ENCODE measurements at regions not wholly inside any gene's neighbourhood (a gene's known extent, or its start where the extent isn't known, plus 50 kb on each side); places are given as distances from the start of the nearest gene placed in this dataset.

GRCh38 chr12:68532887-68533248 lies 77.8 kb upstream of the RAP1B start:
- POLR2A ChIA-PET: interaction anchor here (0.7 kb wide), 1 partner anchor 107 kb away, joined by 4 read pairs; no protein-coding TSS in a partner anchor
- Histone ChIP-seq H3K36me3 (ENCODE audit: control insufficient read depth in 2 of 2, insufficient read depth in 1 of 2, low read length in 2 of 2) (no peaks in the 10 kb centered on the region), H3K4me3 (ENCODE audit: low read depth, low read length) (no peak overlapping the region), H3K27ac (ENCODE audit: extremely low read depth, low read depth, low read length) (no peak overlapping the region), H3K4me1 (ENCODE audit: control insufficient read depth, insufficient read depth, low read length) (no peaks in the 10 kb centered on the region), H3K9me3 (ENCODE audit: control insufficient read depth, insufficient read depth, low read depth, low read length) (no peaks in the 10 kb centered on the region)
- CTCF ChIA-PET: no interaction called here
- no peak for TF ChIP-seq GFI1B (tag by site-specific recombination; IDR thresholded peaks at IDR 0.05)
- peak; percentile 60 for TF ChIP-seq PRDM1 (tag by site-specific recombination; IDR thresholded peaks at IDR 0.05)
- 0 out of 2 replicates have a peak, but pooled peaks have one; percentile 29 for TF ChIP-seq ZNF366 (tag by site-specific recombination; conservative IDR thresholded peaks at IDR 0.05)
- TF ChIP-seq ZNF18 (tag by site-specific recombination; IDR thresholded peaks at IDR 0.05): no peak
- no peak for TF ChIP-seq SALL2 (tag by site-specific recombination; IDR thresholded peaks at IDR 0.05; ENCODE audit: borderline replicate concordance)
- no peak for TF ChIP-seq ZNF76 (tag by site-specific recombination; IDR thresholded peaks at IDR 0.05; ENCODE audit: borderline replicate concordance, low read depth)
- no peak for TF ChIP-seq HOXC10 (CRISPR knock-in tag; IDR thresholded peaks at IDR 0.05)
- no peak for TF ChIP-seq ZNF112 (tag by site-specific recombination; IDR thresholded peaks at IDR 0.05)
- TF ChIP-seq, protein P1, sequence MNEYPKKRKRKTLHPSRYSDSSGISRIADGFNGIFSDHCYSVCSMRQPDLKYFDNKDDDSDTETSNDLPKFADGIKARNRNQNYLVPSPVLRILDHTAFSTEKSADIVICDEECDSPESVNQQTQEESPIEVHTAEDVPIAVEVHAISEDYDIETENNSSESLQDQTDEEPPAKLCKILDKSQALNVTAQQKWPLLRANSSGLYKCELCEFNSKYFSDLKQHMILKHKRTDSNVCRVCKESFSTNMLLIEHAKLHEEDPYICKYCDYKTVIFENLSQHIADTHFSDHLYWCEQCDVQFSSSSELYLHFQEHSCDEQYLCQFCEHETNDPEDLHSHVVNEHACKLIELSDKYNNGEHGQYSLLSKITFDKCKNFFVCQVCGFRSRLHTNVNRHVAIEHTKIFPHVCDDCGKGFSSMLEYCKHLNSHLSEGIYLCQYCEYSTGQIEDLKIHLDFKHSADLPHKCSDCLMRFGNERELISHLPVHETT (tag by site-specific recombination; IDR thresholded peaks at IDR 0.05): no peak
- no peak for TF ChIP-seq WT1 (tag by site-specific recombination; IDR thresholded peaks at IDR 0.05)
- TF ChIP-seq YY2 (tag by site-specific recombination; IDR thresholded peaks at IDR 0.05): no peak
- no peak for TF ChIP-seq ZNF155 (tag by site-specific recombination; IDR thresholded peaks at IDR 0.05)

DNA sequence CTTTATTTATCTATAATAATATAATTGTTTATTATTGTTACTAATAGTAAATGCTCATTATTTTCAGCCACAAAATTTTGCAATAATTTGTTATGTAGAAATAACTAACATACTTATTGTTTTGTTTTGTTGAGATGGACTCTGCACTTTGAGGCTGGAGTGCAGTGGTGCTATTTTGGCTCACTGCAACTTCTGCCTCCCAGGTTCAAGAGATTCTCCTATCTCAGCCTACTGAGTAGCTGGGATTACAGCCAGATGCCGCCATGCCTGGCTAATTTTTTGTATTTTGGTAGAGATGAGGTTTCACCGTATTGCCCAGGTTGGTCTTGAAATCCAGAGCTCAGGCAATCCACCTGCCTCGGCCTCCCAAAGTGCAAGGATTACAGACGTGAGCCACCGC lies 76.6 kb upstream of the RAP1B start:
- ChIA-PET CTCF (interaction anchor here (0.5 to 0.7 kb wide), 2 partner anchors 59 to 179 kb away, joined by 3 read pairs; no protein-coding TSS in a partner anchor), POLR2A (no interaction called here)
- no peak overlapping the region for H3K27ac ChIP-seq (ENCODE audit: extremely low read depth, low read depth, low read length)
- TF ChIP-seq ZNF654 (tag by site-specific recombination; IDR thresholded peaks at IDR 0.05; ENCODE audit: low read depth) (no peak), ZFP3 (tag by site-specific recombination; IDR thresholded peaks at IDR 0.05; ENCODE audit: low read depth) (no peak), ZNF175 (tag by site-specific recombination; IDR thresholded peaks at IDR 0.05) (no peak), ZBTB8A (tag by site-specific recombination; IDR thresholded peaks at IDR 0.05) (no peak), ZNF518A (tag by site-specific recombination; conservative IDR thresholded peaks at IDR 0.05; ENCODE audit: low read depth) (no peak), ZNF677 (tag by site-specific recombination; IDR thresholded peaks at IDR 0.05) (no peak), ZNF138 (tag by site-specific recombination; IDR thresholded peaks at IDR 0.05; ENCODE audit: borderline replicate concordance) (no peak), GLIS1 (tag by site-specific recombination; IDR thresholded peaks at IDR 0.05) (no peak), GLI4 (tag by site-specific recombination; IDR thresholded peaks at IDR 0.05) (no peak), ZBTB17 (tag by site-specific recombination; IDR thresholded peaks at IDR 0.05) (no peak), PRDM6 (tag by site-specific recombination; IDR thresholded peaks at IDR 0.05) (no peak), ZNF426 (tag by site-specific recombination; IDR thresholded peaks at IDR 0.05) (no peak), ZBTB7A (tag by site-specific recombination; IDR thresholded peaks at IDR 0.05; ENCODE audit: low read depth) (no peak)
- TF ChIP-seq, protein P2, sequence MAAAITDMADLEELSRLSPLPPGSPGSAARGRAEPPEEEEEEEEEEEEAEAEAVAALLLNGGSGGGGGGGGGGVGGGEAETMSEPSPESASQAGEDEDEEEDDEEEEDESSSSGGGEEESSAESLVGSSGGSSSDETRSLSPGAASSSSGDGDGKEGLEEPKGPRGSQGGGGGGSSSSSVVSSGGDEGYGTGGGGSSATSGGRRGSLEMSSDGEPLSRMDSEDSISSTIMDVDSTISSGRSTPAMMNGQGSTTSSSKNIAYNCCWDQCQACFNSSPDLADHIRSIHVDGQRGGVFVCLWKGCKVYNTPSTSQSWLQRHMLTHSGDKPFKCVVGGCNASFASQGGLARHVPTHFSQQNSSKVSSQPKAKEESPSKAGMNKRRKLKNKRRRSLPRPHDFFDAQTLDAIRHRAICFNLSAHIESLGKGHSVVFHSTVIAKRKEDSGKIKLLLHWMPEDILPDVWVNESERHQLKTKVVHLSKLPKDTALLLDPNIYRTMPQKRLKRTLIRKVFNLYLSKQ (tag by site-specific recombination; IDR thresholded peaks at IDR 0.05; ENCODE audit: borderline replicate concordance): no peak

More for the DNA sequence above, 76.6 kb upstream of the RAP1B start:
- H3K9me3 ChIP-seq (ENCODE audit: control insufficient read depth, insufficient read depth, low read depth, low read length): no peaks in the 10 kb centered on the region
- no peaks in the 10 kb centered on the region for H3K36me3 ChIP-seq (ENCODE audit: control insufficient read depth in 2 of 2, insufficient read depth in 1 of 2, low read length in 2 of 2)
- peaks cover 7% of the 10 kb centered on the region for H3K4me1 ChIP-seq (ENCODE audit: control insufficient read depth, insufficient read depth, low read length)
- H3K4me3 ChIP-seq (ENCODE audit: low read depth, low read length): no peak overlapping the region

All from HEK293 (cell line).